MM.1S (cell line): ENCODE measurements at regions not wholly inside any gene's neighbourhood (a gene's known extent, or its start where the extent isn't known, plus 50 kb on each side); places are given as distances from the start of the nearest gene placed in this dataset.
"Not testable (repeated sequence)": the region's sequence is repeated elsewhere in the genome, so short reads cannot be mapped to it uniquely, and the experiment has no call there.

Experiments
- DNase-seq: peaks from one replicate; pipeline ENCODE4 v3.0.0-alpha.2; 2015
- H2AFZ ChIP-seq: fragments of 300-600 bp; sonication (generic); 2 replicates; pipeline ENCODE4 v1.6.0; 2016; ENCODE audit warnings: antibody characterized with exemption, low read length
- H3F3A ChIP-seq: fragments of 300-600 bp; sonication (generic); 2 replicates; pipeline ENCODE4 v1.6.1; 2016; ENCODE audit warnings: mild to moderate bottlenecking, antibody characterized with exemption, low read length, moderate library complexity, mixed read lengths; ENCODE audit not compliant: insufficient read depth
- H3K27ac ChIP-seq: fragments of 300-600 bp; sonication (generic); 2 replicates; pipeline ENCODE4 v1.5.1; 2016; ENCODE audit warnings: mild to moderate bottlenecking, low read length
- H3K27me3 ChIP-seq: fragments of 300-600 bp; sonication (generic); replicated peaks from 2 replicates; pipeline ENCODE4 v1.6.0; 2016; ENCODE audit warnings: low read length; ENCODE audit not compliant: insufficient read depth
- H3K36me3 ChIP-seq: fragments of 300-600 bp; sonication (generic); replicated peaks from 2 replicates; pipeline ENCODE4 v1.6.1; 2016; ENCODE audit warnings: mild to moderate bottlenecking, low read length, mixed read lengths; ENCODE audit not compliant: insufficient read depth
- H3K4me1 ChIP-seq: fragments of 300-600 bp; sonication (generic); 2 replicates; pipeline ENCODE4 v1.6.1; 2016; ENCODE audit warnings: low read length, mixed read lengths
- H3K4me2 ChIP-seq: fragments of 300-600 bp; sonication (generic); 2 replicates; pipeline ENCODE4 v1.6.0; 2016; ENCODE audit warnings: low read depth, low read length
- H3K4me3 ChIP-seq: fragments of 300-600 bp; sonication (generic); 2 replicates; pipeline ENCODE4 v1.5.1; 2016; ENCODE audit warnings: low read length, mixed read lengths
- H3K79me2 ChIP-seq: fragments of 300-600 bp; sonication (generic); 2 replicates; pipeline ENCODE4 v1.6.1; 2016; ENCODE audit warnings: mixed run types, low read length, mixed read lengths
- H3K9ac ChIP-seq: fragments of 300-600 bp; sonication (generic); 2 replicates; pipeline ENCODE4 v1.6.1; 2016; ENCODE audit warnings: low read length, mixed read lengths
- H3K9me2 ChIP-seq: fragments of 300-600 bp; sonication (generic); replicated peaks from 2 replicates; pipeline ENCODE4 v1.6.1; 2016; ENCODE audit warnings: mild to moderate bottlenecking, low read length, mixed read lengths; ENCODE audit not compliant: insufficient read depth
- H3K9me3 ChIP-seq: fragments of 300-600 bp; sonication (generic); replicated peaks from 2 replicates; pipeline ENCODE4 v1.6.1; 2016; ENCODE audit warnings: mild to moderate bottlenecking, low read length, mixed read lengths; ENCODE audit not compliant: insufficient read depth
- H4K20me1 ChIP-seq: fragments of 300-600 bp; sonication (generic); 2 replicates; pipeline ENCODE4 v1.6.1; 2016; ENCODE audit warnings: mild to moderate bottlenecking, low read length, moderate library complexity, mixed read lengths; ENCODE audit not compliant: insufficient read depth
- CTCF ChIP-seq: fragments of 300-600 bp; sonication (generic); IDR thresholded peaks from 2 replicates; pipeline ENCODE4 v1.5.1; 2016; ENCODE audit warnings: antibody characterized with exemption, low read length, mixed read lengths
- EZH2 ChIP-seq: fragments of 300-600 bp; sonication (generic); optimal IDR thresholded peaks from 2 replicates; pipeline ENCODE3; 2017; ENCODE audit warnings: low read depth, mild to moderate bottlenecking, antibody characterized with exemption, low read length, mixed read lengths
- EZH2phosphoT487 ChIP-seq: fragments of 300-600 bp; sonication (generic); IDR thresholded peaks from 2 replicates; pipeline ENCODE4 v1.6.1; 2018; ENCODE audit warnings: antibody characterized with exemption, low read length

- H2AFZ ChIP-seq, result no peak overlapping the region
- no peaks in the 10 kb centered on the region for H3K9me3 ChIP-seq
- H3K27ac ChIP-seq, result no peak overlapping the region
- H4K20me1 ChIP-seq, result no peaks in the 10 kb centered on the region
- H3K36me3 ChIP-seq, result no peaks in the 10 kb centered on the region
- H3K27me3 ChIP-seq, result no peaks in the 10 kb centered on the region
- H3K79me2 ChIP-seq, result no peaks in the 10 kb centered on the region
- no peak for DNase-seq
- H3K4me1 ChIP-seq, result no peaks in the 10 kb centered on the region
- H3K9me2 ChIP-seq, result no peaks in the 10 kb centered on the region
- H3K4me3 ChIP-seq, result no peak overlapping the region
- TF ChIP-seq CTCF (no peak), EZH2 (no peak), EZH2phosphoT487 (no peak)
- no peak overlapping the region for H3K4me2 ChIP-seq
- H3K9ac ChIP-seq, result no peak overlapping the region
- no peaks in the 10 kb centered on the region for H3F3A ChIP-seq
Measured at GRCh38 chr1:55298167-55298894, 83.2 kb upstream of the USP24 start.

- H3K9me3 ChIP-seq, H4K20me1 ChIP-seq, H3K9ac ChIP-seq, DNase-seq, H3K4me3 ChIP-seq, H3K36me3 ChIP-seq, H3K9me2 ChIP-seq, H3K79me2 ChIP-seq, H2AFZ ChIP-seq, H3K4me2 ChIP-seq, H3F3A ChIP-seq, H3K4me1 ChIP-seq, H3K27ac ChIP-seq, H3K27me3 ChIP-seq: not testable (repeated sequence)
Measured at GRCh38 chr1:55296247-55296646, 81.1 kb upstream of the USP24 start.

GRCh38 chr1:55289614-55290013 is 74.5 kb upstream of the USP24 start:
- H3K4me2 ChIP-seq, result no peak overlapping the region
- no peak overlapping the region for H3K4me3 ChIP-seq
- peaks cover 13% of the 10 kb centered on the region for H3K4me1 ChIP-seq
- H4K20me1 ChIP-seq, result no peaks in the 10 kb centered on the region
- no peak overlapping the region for H3K27ac ChIP-seq
- no peaks in the 10 kb centered on the region for H3K9me2 ChIP-seq
- H3K9ac ChIP-seq, result no peak overlapping the region
- no peak for DNase-seq
- no peak for TF ChIP-seq EZH2
- no peak for TF ChIP-seq EZH2phosphoT487
- no peak for TF ChIP-seq CTCF
- no peak overlapping the region for H2AFZ ChIP-seq
- no peaks in the 10 kb centered on the region for H3K79me2 ChIP-seq
- no peaks in the 10 kb centered on the region for H3F3A ChIP-seq
- no peaks in the 10 kb centered on the region for H3K36me3 ChIP-seq
- no peaks in the 10 kb centered on the region for H3K9me3 ChIP-seq
- H3K27me3 ChIP-seq, result no peaks in the 10 kb centered on the region

- TF ChIP-seq EZH2 (no peak), EZH2phosphoT487 (no peak), CTCF (no peak)
- no peak overlapping the region for H2AFZ ChIP-seq
Measured at GRCh38 chr1:55289042-55289441, 73.9 kb upstream of the USP24 start.

More at GRCh38 chr1:55289042-55289441, 73.9 kb upstream of the USP24 start:
- Histone ChIP-seq H3K4me3 (no peak overlapping the region), H3K9ac (no peak overlapping the region), H3K9me3 (no peaks in the 10 kb centered on the region), H3K36me3 (no peaks in the 10 kb centered on the region), H3K9me2 (no peaks in the 10 kb centered on the region), H4K20me1 (no peaks in the 10 kb centered on the region), H3K27me3 (no peaks in the 10 kb centered on the region), H3K4me1 (peaks cover 13% of the 10 kb centered on the region), H3K4me2 (no peak overlapping the region), H3K79me2 (no peaks in the 10 kb centered on the region), H3F3A (no peaks in the 10 kb centered on the region), H3K27ac (no peak overlapping the region)
- no peak for DNase-seq
